Omental fat pad (tissue), 3 donors: ENCODE measurements at regions not wholly inside any gene's neighbourhood (a gene's known extent, or its start where the extent isn't known, plus 50 kb on each side); places are given as distances from the start of the nearest gene placed in this dataset.

Experiments used
- ATAC-seq: fragments of 150-250 bp; one replicate; pipeline ENCODE4 v1.9.1; 2016; ENCODE audit warnings: mild to moderate bottlenecking, moderate library complexity; ENCODE audit not compliant: low FRiP score
- DNase-seq: peaks from one replicate; pipeline ENCODE4 v3.0.0-alpha.2; 2019; ENCODE audit warnings: low spot score
- CTCF ChIP-seq, 3 donors: fragments of 450-650 bp; IDR thresholded peaks; one replicate each; pipeline ENCODE4 v1.5.1; 2016 to 2017; ENCODE audit warnings: antibody characterized with exemption in 3 of 3, mild to moderate bottlenecking in 3 of 3, moderate library complexity in 2 of 3

GRCh38 chr7:121572615-121573014 is 176.5 kb upstream of the FAM3C start:
- TF ChIP-seq CTCF (IDR thresholded peaks at IDR 0.05): no peak
- no peak for ATAC-seq
- DNase-seq: no peak

- DNase-seq (no peak), ATAC-seq (no peak)
- no peak for TF ChIP-seq CTCF (IDR thresholded peaks at IDR 0.05)
These were observed 174.3 kb upstream of the FAM3C start for GRCh38 chr7:121570365-121570764.

- ATAC-seq (no peak), DNase-seq (no peak)
- TF ChIP-seq CTCF (IDR thresholded peaks at IDR 0.05): no peak
These were observed 167.1 kb upstream of the FAM3C start for GRCh38 chr7:121563177-121563576.

- ATAC-seq: no peak
- DNase-seq: no peak
- no peak for TF ChIP-seq CTCF (IDR thresholded peaks at IDR 0.05)
These were observed 166.2 kb upstream of the FAM3C start for GRCh38 chr7:121562259-121562658.

GRCh38 chr7:121561717-121562116 is 165.6 kb upstream of the FAM3C start:
- ATAC-seq: no peak
- DNase-seq: no peak
- no peak for TF ChIP-seq CTCF (IDR thresholded peaks at IDR 0.05)

GRCh38 chr7:121560267-121560990 is 164.3 kb upstream of the FAM3C start:
- no peak for TF ChIP-seq CTCF (IDR thresholded peaks at IDR 0.05)
- DNase-seq (no peak), ATAC-seq (no peak)

GRCh38 chr7:121558288-121558687 is 162.2 kb upstream of the FAM3C start:
- ATAC-seq (no peak), DNase-seq (no peak)
- TF ChIP-seq CTCF (IDR thresholded peaks at IDR 0.05): no peak
